ENCODE measurements at regions not wholly inside any gene's neighbourhood (a gene's known extent, or its start where the extent isn't known, plus 50 kb on each side); places are given as distances from the start of the nearest gene placed in this dataset.
"Not testable (repeated sequence)": the region's sequence is repeated elsewhere in the genome, so short reads cannot be mapped to it uniquely, and the experiment has no call there.

DNA sequence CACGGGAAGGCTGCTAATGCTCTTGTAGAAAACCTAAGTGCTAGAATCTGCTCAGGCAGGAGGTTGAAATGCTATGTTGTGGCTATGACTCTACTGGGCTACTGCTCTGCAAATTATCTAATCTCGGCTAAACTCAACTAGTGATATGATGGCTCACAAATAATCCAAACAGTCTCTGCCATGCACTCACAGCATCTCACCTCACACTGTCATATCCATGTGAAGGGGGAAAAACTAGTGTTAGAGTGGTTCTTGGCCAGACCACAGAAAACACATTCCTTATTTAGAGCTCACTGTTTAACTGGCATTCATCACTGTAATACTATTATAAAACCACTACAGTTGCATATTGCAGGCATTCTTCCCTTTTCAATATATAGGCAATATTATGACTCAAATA is 81.8 kb upstream of the DST start:
- 61 to 62% methylated on average over 2 of the region's 2 CpGs for WGBS, 2 donors
- H3K27ac ChIP-seq: no peak overlapping the region
- TF ChIP-seq, protein P1, sequence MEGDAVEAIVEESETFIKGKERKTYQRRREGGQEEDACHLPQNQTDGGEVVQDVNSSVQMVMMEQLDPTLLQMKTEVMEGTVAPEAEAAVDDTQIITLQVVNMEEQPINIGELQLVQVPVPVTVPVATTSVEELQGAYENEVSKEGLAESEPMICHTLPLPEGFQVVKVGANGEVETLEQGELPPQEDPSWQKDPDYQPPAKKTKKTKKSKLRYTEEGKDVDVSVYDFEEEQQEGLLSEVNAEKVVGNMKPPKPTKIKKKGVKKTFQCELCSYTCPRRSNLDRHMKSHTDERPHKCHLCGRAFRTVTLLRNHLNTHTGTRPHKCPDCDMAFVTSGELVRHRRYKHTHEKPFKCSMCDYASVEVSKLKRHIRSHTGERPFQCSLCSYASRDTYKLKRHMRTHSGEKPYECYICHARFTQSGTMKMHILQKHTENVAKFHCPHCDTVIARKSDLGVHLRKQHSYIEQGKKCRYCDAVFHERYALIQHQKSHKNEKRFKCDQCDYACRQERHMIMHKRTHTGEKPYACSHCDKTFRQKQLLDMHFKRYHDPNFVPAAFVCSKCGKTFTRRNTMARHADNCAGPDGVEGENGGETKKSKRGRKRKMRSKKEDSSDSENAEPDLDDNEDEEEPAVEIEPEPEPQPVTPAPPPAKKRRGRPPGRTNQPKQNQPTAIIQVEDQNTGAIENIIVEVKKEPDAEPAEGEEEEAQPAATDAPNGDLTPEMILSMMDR (IDR thresholded peaks at IDR 0.05): no peak
- TF ChIP-seq POLR2A (IDR thresholded peaks at IDR 0.05): no peak
- H3K36me3 ChIP-seq: no peaks in the 10 kb centered on the region
- no peak overlapping the region for H3K4me3 ChIP-seq (replicated peaks in 1 of 3)
- H3K27me3 ChIP-seq: no peaks in the 10 kb centered on the region
- no peaks in the 10 kb centered on the region for H3K9me3 ChIP-seq
- no peak for DNase-seq
- no peaks in the 10 kb centered on the region for H3K4me1 ChIP-seq
- intact Hi-C loops (cut with DNase I): no loop called here

DNA sequence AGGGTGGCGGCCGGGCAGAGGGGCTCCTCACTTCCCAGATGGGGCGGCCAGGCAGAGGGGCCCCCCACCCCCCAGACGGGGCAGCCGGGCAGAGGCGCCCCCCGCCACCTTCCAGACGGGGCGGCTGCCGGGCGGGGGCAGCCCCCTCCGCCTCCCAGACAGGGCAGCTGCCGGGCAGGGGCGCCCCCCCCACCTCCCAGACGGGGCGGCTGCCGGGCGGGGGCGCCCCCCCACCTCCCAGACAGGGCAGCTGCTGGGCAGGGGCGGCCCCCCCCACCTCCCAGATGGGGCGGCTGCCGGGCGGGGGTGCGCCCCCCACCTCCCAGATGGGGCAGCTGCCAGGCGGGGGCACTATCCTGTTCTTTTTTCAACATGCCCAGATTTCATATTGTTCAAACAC is 78.2 kb upstream of the DST start:
- no peak for TF ChIP-seq POLR2A (IDR thresholded peaks at IDR 0.05)
- TF ChIP-seq, protein P1 (IDR thresholded peaks at IDR 0.05): no peak
- intact Hi-C loops (cut with DNase I): no loop called here
- H3K27me3 ChIP-seq: no peaks in the 10 kb centered on the region
- WGBS, 2 donors: 87 to 93% methylated on average over 4 to 7 of the region's 25 CpGs
- no peak overlapping the region for H3K4me3 ChIP-seq (replicated peaks in 1 of 3)
- no peak for DNase-seq
- H3K9me3 ChIP-seq: no peaks in the 10 kb centered on the region
- no peak overlapping the region for H3K27ac ChIP-seq
- no peaks in the 10 kb centered on the region for H3K4me1 ChIP-seq
- H3K36me3 ChIP-seq: no peaks in the 10 kb centered on the region

DNA sequence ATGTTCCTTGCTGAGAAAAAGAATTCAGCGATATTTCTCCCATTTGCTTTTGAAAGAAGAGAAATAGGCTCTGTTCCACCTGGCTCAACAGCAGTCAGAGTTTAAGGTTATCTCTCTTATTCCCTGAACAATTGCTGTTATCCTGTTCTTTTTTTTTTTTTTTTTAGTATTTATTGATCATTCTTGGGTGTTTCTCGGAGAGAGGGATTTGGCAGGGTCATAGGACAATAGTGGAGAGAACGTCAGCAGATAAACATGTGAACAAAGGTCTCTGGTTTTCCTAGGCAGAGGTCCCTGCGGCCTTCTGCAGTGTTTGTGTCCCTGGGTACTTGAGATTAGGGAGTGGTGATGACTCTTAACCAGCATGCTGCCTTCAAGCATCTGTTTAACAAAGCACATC is 77.5 kb upstream of the DST start:
- H3K4me1 ChIP-seq; H3K9me3 ChIP-seq; DNase-seq; H3K36me3 ChIP-seq; H3K27ac ChIP-seq; H3K4me3 ChIP-seq (replicated peaks in 1 of 3); H3K27me3 ChIP-seq; intact Hi-C loops (cut with DNase I): not testable (repeated sequence)
- WGBS, 2 donors: 86 to 87% methylated on average over 4 of the region's 4 CpGs

DNA sequence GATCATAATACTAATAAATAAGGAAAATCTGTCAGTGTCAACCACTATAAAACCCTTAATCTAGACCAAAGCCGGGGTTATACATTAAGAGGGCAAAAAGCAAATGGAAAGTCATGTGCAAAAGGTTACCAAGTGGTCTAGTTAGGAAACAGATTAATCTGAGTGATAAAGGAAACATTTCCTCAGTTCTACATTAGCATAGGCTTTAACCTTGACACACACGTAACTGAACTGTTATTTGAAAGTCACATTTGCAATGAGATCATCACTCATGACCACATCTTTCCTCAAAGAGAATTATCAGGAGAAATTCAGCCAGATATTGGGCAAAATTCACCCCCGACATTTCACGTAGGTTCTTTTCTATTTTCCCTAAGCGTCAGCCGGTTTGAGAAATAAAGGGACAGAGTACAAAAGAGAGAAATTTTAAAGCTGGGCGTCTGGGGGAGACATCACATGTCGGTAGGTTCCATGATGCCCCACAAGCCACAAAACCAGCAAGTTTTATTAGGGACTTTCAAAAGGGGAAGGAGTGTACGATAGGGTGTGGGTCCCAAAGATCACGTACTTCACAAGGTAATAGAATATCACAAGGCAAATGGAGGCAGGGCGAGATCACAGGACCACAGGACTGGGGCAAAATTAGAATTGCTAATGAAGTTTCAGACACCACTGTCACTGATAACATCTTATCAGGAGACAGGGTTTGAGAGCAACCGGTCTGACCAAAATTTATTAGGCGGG is 76.8 kb upstream of the DST start:
- H3K27me3 ChIP-seq; H3K9me3 ChIP-seq; H3K27ac ChIP-seq; H3K36me3 ChIP-seq; DNase-seq; intact Hi-C loops (cut with DNase I); H3K4me3 ChIP-seq (replicated peaks in 1 of 3): not testable (repeated sequence)
- 84 to 91% methylated on average over 13 of the region's 13 CpGs for WGBS, 2 donors
- H3K4me1 ChIP-seq: peaks cover 0 to 10% of the 10 kb centered on the region in 2 donors

DNA sequence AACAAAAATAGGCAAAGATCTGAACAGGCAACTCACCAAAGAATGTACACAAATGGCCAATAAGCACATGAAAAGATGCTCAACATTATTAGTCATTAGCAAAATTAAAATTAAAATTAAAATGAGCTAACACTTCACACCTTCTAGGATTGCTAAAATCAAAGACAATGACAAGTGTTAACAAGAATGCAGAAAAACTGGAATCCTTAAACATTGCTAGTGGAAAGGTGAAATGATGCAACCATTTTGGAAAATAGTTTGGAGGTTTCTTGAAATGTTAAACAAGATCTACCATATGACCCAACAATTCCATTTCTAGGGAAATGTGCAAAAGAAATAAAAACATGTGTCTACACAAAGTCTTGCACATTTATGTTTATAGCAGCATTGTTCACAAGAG is 75.5 kb upstream of the DST start:
- TF ChIP-seq, protein P1 (IDR thresholded peaks at IDR 0.05): no peak
- TF ChIP-seq POLR2A (IDR thresholded peaks at IDR 0.05): no peak
- DNase-seq: no peak
- Histone ChIP-seq H3K27ac (no peak overlapping the region), H3K4me3 (replicated peaks in 1 of 3) (no peak overlapping the region), H3K27me3 (no peaks in the 10 kb centered on the region), H3K36me3 (no peaks in the 10 kb centered on the region), H3K9me3 (no peaks in the 10 kb centered on the region), H3K4me1 (peaks cover 0 to 12% of the 10 kb centered on the region in 2 donors)
- intact Hi-C loops (cut with DNase I): no loop called here

DNA sequence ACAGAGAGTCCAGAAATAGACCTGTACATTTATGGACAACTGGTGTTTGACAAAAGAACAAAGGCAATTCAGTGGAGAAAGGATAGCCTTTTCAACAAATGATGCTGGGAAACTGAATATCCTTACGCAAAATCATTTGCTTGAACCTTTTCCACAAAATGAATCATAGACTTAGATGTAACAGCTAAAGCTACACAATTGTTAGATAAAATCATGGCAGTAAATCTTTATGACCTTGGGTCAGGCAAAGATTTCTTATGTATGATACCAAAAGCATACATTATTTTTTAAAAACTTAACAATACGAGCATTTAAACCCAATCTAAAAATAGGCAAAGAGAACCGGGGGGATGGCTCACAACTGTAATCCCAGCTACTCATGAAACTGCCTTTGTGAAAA is 73.5 kb upstream of the DST start:
- Histone ChIP-seq H3K9me3 (no peaks in the 10 kb centered on the region), H3K4me1 (peaks cover 0 to 12% of the 10 kb centered on the region in 2 donors), H3K27me3 (no peaks in the 10 kb centered on the region), H3K36me3 (no peaks in the 10 kb centered on the region), H3K27ac (no peak overlapping the region), H3K4me3 (replicated peaks in 1 of 3) (no peak overlapping the region)
- no peak for TF ChIP-seq POLR2A (IDR thresholded peaks at IDR 0.05)
- TF ChIP-seq, protein P1 (IDR thresholded peaks at IDR 0.05): no peak
- DNase-seq: no peak
- intact Hi-C loops (cut with DNase I): no loop called here
- WGBS, 2 donors: 93 to 95% methylated on average over 3 of the region's 3 CpGs

Measured in thyroid gland (tissue), 4 donors.